Caco-2 (cell line): ENCODE measurements at regions not wholly inside any gene's neighbourhood (a gene's known extent, or its start where the extent isn't known, plus 50 kb on each side); places are given as distances from the start of the nearest gene placed in this dataset.

Experiments
- BruUV-seq: library from RNA; stranded (reverse); fragments of 400-500 nt; replicated peaks from 2 replicates; lab custom pipeline; 2021; lab: Mats Ljungman, UMichigan
- CTCF ChIA-PET: fragments of 300-600 bp; sonication (Branson Sonifier 250); formaldehyde crosslinking; loops from one replicate; lab custom pipeline; 2022; ENCODE audit warnings: antibody characterized with exemption; lab: Charles Lee
- POLR2A ChIA-PET: fragments of 300-600 bp; sonication (Branson Sonifier 250); formaldehyde crosslinking; loops from one replicate; lab custom pipeline; 2022; ENCODE audit warnings: antibody characterized with exemption; lab: Charles Lee
- DNase-seq, 2 experiments: peaks; one replicate each; pipeline versions ENCODE4 v3.0.0 to v3.0.0-alpha.2; 2020 to 2022
- H3K27me3 ChIP-seq: replicated peaks from 2 replicates; pipeline ENCODE4 v1.6.0; 2011; ENCODE audit warnings: low read length; ENCODE audit not compliant: control insufficient read depth, insufficient read depth
- H3K36me3 ChIP-seq: 2 replicates; pipeline ENCODE4 v1.5.1; 2011; ENCODE audit warnings: low read length; ENCODE audit not compliant: control insufficient read depth, insufficient read depth
- H3K4me1 ChIP-seq: fragments of 250-450 bp; sonication (Bioruptor Pico); 2 replicates; pipeline ENCODE4 v1.5.1; 2020; ENCODE audit warnings: mild to moderate bottlenecking
- H3K4me3 ChIP-seq: 2 replicates; pipeline ENCODE4 v1.5.1; 2011; ENCODE audit warnings: low read depth, mild to moderate bottlenecking, control low read depth, low read length
- H3K9me3 ChIP-seq: fragments of 250-450 bp; sonication (Bioruptor Pico); 2 replicates; pipeline ENCODE4 v1.5.1; 2020; ENCODE audit warnings: mild to moderate bottlenecking, moderate library complexity
- H3K27ac Mint-ChIP-seq: one replicate; pipeline ENCODE4 v1.8.0; 2022; ENCODE audit warnings: mixed read lengths; ENCODE audit not compliant: unreplicated experiment
- H3K27me3 Mint-ChIP-seq: one replicate; pipeline ENCODE4 v1.8.0; 2022; ENCODE audit warnings: mixed read lengths; ENCODE audit not compliant: insufficient read depth, unreplicated experiment
- H3K36me3 Mint-ChIP-seq: one replicate; pipeline ENCODE4 v1.8.0; 2022; ENCODE audit warnings: mild to moderate bottlenecking, mixed read lengths; ENCODE audit not compliant: insufficient read depth, unreplicated experiment
- H3K4me1 Mint-ChIP-seq: one replicate; pipeline ENCODE4 v1.8.0; 2022; ENCODE audit warnings: low read depth, mixed read lengths; ENCODE audit not compliant: unreplicated experiment
- H3K4me3 Mint-ChIP-seq: one replicate; pipeline ENCODE4 v1.8.0; 2022; ENCODE audit warnings: mild to moderate bottlenecking, moderate library complexity, mixed read lengths; ENCODE audit not compliant: unreplicated experiment
- H3K9me3 Mint-ChIP-seq: one replicate; pipeline ENCODE4 v1.8.0; 2022; ENCODE audit warnings: mixed read lengths; ENCODE audit not compliant: unreplicated experiment
- intact Hi-C: fragments of 100-400 bp; cut with micrococcal nuclease; formaldehyde crosslinking; loops from one replicate; pipeline ENCODE4 v1.10.0; 2022; ENCODE audit not compliant: unreplicated experiment
- TF ChIP-seq, protein P1 (sequence below), 2 experiments: fragments of 200-600 bp in 1 of 2; IDR thresholded peaks; 1 replicate in 1 of 2; 2 replicates in 1 of 2; pipeline versions ENCODE4 v1.5.1 to v1.8.0; 2011 to 2022; ENCODE audit warnings: antibody characterized with exemption in 1 of 2, control low read depth in 1 of 2, inconsistent platforms in 1 of 2, low read depth in 1 of 2, low read length in 1 of 2, mild to moderate bottlenecking in 1 of 2, moderate library complexity in 1 of 2; ENCODE audit not compliant: insufficient read depth in 1 of 2, severe bottlenecking in 1 of 2, unreplicated experiment in 1 of 2

DNA sequence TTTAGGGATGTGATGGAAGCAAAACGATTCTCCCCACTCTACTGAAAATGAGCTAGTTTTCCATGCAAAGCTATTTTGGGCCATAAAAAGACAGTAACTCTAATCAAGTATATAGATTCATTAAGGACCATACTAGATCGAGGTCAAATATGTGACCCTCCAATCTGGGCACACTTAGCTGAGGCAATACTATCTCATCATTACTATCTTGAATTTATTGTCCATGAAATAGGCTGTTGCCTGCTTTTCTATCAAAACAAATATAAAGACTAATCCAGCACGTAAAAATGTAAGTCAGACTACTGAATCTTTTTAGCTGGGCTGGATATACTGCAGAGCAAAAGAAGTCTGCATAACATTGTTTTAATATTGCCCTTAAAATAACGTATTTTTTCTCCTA is 943.1 kb downstream of the NR2F1-AS1 start:
- no TSS peak for BruUV-seq
- H3K4me3 Mint-ChIP-seq: no peak overlapping the region
- Histone ChIP-seq H3K4me3 (no peak overlapping the region), H3K4me1 (no peaks in the 10 kb centered on the region), H3K9me3 (no peaks in the 10 kb centered on the region), H3K27me3 (no peaks in the 10 kb centered on the region), H3K36me3 (no peaks in the 10 kb centered on the region)
- TF ChIP-seq, protein P1, sequence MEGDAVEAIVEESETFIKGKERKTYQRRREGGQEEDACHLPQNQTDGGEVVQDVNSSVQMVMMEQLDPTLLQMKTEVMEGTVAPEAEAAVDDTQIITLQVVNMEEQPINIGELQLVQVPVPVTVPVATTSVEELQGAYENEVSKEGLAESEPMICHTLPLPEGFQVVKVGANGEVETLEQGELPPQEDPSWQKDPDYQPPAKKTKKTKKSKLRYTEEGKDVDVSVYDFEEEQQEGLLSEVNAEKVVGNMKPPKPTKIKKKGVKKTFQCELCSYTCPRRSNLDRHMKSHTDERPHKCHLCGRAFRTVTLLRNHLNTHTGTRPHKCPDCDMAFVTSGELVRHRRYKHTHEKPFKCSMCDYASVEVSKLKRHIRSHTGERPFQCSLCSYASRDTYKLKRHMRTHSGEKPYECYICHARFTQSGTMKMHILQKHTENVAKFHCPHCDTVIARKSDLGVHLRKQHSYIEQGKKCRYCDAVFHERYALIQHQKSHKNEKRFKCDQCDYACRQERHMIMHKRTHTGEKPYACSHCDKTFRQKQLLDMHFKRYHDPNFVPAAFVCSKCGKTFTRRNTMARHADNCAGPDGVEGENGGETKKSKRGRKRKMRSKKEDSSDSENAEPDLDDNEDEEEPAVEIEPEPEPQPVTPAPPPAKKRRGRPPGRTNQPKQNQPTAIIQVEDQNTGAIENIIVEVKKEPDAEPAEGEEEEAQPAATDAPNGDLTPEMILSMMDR (IDR thresholded peaks at IDR 0.05; ENCODE audit: insufficient read depth in 1 of 2, low read depth in 1 of 2, low read length in 1 of 2, severe bottlenecking in 1 of 2, unreplicated experiment in 1 of 2): no peak
- no peaks in the 10 kb centered on the region for H3K36me3 Mint-ChIP-seq
- H3K27me3 Mint-ChIP-seq: peaks cover 3% of the 10 kb centered on the region
- no peak overlapping the region for H3K27ac Mint-ChIP-seq
- CTCF ChIA-PET: no interaction called here
- H3K4me1 Mint-ChIP-seq: peaks cover 6% of the 10 kb centered on the region
- POLR2A ChIA-PET: no interaction called here
- intact Hi-C loops: no loop called here
- no peak for DNase-seq
- H3K9me3 Mint-ChIP-seq: no peaks in the 10 kb centered on the region

DNA sequence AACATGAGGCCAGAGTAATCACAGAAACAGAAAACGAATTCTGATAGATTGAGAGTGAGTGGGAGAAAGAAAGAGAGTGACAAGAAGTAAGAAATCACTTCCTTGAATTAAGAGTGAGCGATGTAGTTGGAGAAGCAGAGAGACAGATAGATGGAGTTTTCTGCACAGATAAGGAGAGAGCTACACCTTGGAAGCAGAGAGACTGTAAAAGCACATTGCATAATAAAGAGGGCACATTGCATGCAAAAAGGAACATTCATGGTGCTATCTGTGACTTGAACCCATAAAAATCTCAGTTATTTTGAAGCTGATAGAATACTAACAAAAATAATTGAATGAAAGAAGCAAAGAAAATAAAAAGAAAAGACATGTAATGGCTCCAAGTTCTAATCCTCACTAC is 943.8 kb downstream of the NR2F1-AS1 start:
- H3K36me3 ChIP-seq: no peaks in the 10 kb centered on the region
- TF ChIP-seq, protein P1 (IDR thresholded peaks at IDR 0.05; ENCODE audit: insufficient read depth in 1 of 2, low read depth in 1 of 2, low read length in 1 of 2, severe bottlenecking in 1 of 2, unreplicated experiment in 1 of 2): no peak
- CTCF ChIA-PET: no interaction called here
- Mint-ChIP-seq H3K27me3 (peaks cover 3% of the 10 kb centered on the region), H3K4me1 (peaks cover 6% of the 10 kb centered on the region), H3K36me3 (no peaks in the 10 kb centered on the region), H3K27ac (no peak overlapping the region), H3K9me3 (no peaks in the 10 kb centered on the region), H3K4me3 (no peak overlapping the region)
- intact Hi-C loops: no loop called here
- no peak overlapping the region for H3K4me3 ChIP-seq
- DNase-seq: no peak
- H3K4me1 ChIP-seq: no peaks in the 10 kb centered on the region
- H3K9me3 ChIP-seq: no peaks in the 10 kb centered on the region
- no TSS peak for BruUV-seq
- no peaks in the 10 kb centered on the region for H3K27me3 ChIP-seq
- POLR2A ChIA-PET: no interaction called here

DNA sequence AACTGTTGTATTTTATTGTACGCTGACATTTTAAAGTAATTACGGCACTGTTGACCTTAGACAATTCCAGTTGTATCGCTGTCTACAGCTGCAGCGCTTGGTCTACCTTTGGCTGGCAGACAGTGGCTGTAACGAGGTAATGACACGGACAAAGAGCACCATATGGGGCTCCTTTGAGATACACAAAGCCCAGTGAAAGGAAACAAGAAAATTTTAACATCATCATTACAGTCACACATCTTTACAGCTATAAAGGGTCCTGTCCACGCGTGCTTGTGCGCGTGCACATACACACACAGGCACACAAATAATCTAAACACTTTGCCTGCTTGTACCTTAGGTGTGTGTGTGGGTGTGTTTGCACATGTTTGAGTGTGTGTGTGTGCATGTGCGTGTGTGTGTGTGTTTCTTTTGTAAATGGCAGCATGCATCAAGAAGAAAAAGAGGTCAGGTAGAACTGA is 946.0 kb downstream of the NR2F1-AS1 start:
- Histone ChIP-seq H3K36me3 (no peaks in the 10 kb centered on the region), H3K27me3 (no peaks in the 10 kb centered on the region), H3K4me1 (no peaks in the 10 kb centered on the region), H3K9me3 (no peaks in the 10 kb centered on the region), H3K4me3 (no peak overlapping the region)
- intact Hi-C loops: no loop called here
- Mint-ChIP-seq H3K9me3 (no peaks in the 10 kb centered on the region), H3K4me3 (no peak overlapping the region), H3K27ac (no peak overlapping the region), H3K36me3 (no peaks in the 10 kb centered on the region), H3K27me3 (peaks cover 3% of the 10 kb centered on the region), H3K4me1 (peaks cover 6% of the 10 kb centered on the region)
- ChIA-PET CTCF (no interaction called here), POLR2A (no interaction called here)
- BruUV-seq: no TSS peak
- no peak for DNase-seq
- TF ChIP-seq, protein P1 (IDR thresholded peaks at IDR 0.05; ENCODE audit: insufficient read depth in 1 of 2, low read depth in 1 of 2, low read length in 1 of 2, severe bottlenecking in 1 of 2, unreplicated experiment in 1 of 2): no peak
